ENCODE measurements at regions not wholly inside any gene's neighbourhood (a gene's known extent, or its start where the extent isn't known, plus 50 kb on each side); places are given as distances from the start of the nearest gene placed in this dataset.

DNA sequence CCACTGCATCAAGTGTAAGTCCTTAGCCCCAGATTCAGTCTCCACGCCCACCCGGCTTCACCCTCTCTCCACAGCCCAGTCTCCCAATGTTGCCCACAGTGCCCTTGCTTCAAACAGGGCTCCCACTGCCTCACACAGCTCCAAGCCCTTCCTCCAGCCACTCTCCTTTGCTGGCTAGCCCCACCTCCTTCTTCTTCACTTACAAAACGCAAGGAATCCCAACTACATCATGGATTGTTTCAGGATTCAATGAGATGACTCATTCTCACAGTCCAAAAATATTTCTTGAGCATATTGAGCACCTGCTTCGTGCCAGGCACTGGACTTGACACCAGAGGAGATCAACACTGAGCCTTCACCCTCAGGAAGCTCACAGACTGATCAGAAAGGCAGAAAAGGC is 533.5 kb downstream of the BUD13 start:
- no peak for ATAC-seq
- Histone ChIP-seq H3K4me1 (no peaks in the 10 kb centered on the region), H3K4me3 (no peak overlapping the region), H3K36me3 (no peaks in the 10 kb centered on the region), H3K27me3 (no peaks in the 10 kb centered on the region), H3K27ac (peak overlapping the region in 1 of 4 donors; percentile 5), H3K9me3 (no peaks in the 10 kb centered on the region)
- TF ChIP-seq POLR2A (IDR thresholded peaks at IDR 0.05), result no peak
- TF ChIP-seq, protein P1, sequence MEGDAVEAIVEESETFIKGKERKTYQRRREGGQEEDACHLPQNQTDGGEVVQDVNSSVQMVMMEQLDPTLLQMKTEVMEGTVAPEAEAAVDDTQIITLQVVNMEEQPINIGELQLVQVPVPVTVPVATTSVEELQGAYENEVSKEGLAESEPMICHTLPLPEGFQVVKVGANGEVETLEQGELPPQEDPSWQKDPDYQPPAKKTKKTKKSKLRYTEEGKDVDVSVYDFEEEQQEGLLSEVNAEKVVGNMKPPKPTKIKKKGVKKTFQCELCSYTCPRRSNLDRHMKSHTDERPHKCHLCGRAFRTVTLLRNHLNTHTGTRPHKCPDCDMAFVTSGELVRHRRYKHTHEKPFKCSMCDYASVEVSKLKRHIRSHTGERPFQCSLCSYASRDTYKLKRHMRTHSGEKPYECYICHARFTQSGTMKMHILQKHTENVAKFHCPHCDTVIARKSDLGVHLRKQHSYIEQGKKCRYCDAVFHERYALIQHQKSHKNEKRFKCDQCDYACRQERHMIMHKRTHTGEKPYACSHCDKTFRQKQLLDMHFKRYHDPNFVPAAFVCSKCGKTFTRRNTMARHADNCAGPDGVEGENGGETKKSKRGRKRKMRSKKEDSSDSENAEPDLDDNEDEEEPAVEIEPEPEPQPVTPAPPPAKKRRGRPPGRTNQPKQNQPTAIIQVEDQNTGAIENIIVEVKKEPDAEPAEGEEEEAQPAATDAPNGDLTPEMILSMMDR (IDR thresholded peaks at IDR 0.05 in 4 of 5, conservative IDR thresholded peaks at IDR 0.05 in 1 of 5), result no peak
- in situ Hi-C loops (cut with MboI; ENCODE audit: low sequenced_read_pairs in 4 of 4) (no loop called here), intact Hi-C loops (cut with DNase I; ENCODE audit: low total_unique reads) (no loop called here)
- DNase-seq, result no peak

DNA sequence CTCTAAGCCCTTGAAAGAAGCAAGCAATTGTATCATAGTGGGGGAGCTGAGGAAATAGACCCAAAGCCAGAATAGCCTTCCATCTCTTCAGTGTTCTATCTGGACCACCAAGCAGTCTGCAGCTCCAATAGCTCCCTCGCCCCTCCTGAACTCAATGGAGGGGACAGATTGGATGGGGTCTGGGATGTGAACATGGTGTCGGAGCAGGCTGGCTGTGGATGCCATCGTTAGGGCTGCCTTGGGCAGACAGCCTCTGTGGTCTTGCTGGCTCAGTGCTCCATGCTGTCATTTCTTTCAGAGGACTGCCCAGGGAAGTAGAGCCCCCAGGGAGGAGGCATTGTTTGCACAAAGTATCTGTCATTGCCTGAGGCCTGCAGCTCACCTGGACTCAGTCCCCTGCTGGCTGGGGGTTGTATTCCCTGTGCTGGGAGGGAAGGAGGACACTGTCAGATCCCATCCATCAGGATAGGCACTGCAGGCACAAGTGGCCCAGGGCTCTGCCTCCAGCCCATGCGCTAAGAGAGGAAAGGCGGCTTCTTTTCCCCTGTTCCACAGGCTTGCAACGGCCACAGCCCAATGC is 537.7 kb downstream of the BUD13 start:
- Histone ChIP-seq H3K27me3 (no peaks in the 10 kb centered on the region), H3K4me3 (no peak overlapping the region), H3K4me1 (no peaks in the 10 kb centered on the region), H3K27ac (no peak overlapping the region), H3K9me3 (no peaks in the 10 kb centered on the region), H3K36me3 (no peaks in the 10 kb centered on the region)
- DNase-seq, result no peak
- in situ Hi-C loops (cut with MboI; ENCODE audit: low sequenced_read_pairs in 4 of 4), result no loop called here
- ATAC-seq, result no peak
- intact Hi-C loops (cut with DNase I; ENCODE audit: low total_unique reads), result no loop called here
- TF ChIP-seq, protein P1 (IDR thresholded peaks at IDR 0.05 in 4 of 5, conservative IDR thresholded peaks at IDR 0.05 in 1 of 5), result no peak
- no peak for TF ChIP-seq POLR2A (IDR thresholded peaks at IDR 0.05)

DNA sequence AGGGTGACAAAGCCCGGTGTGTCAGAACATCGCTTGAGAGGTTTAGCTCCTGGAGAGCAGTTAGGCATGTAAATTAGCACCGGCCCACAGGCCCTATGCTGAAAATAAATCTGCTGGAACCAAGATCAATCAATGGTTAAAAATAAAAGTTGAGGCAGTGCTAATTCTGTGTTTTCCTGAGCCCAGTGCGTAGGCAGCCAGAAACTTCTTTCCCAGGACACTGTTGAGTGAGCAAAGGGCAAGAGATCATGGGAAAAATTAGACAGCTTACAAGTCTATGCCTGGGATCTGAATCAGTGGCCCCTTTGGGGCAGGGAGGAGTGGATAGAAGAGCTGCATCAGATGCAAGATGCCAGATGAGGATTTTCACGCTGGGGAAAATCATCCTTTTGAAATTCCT is 539.2 kb downstream of the BUD13 start:
- ATAC-seq (peak in 1 of 2 donors; percentile 39), DNase-seq (peak in 1 of 2 donors; percentile 6)
- H3K27me3 ChIP-seq, result peaks cover 0 to 2% (median 0%) of the 10 kb centered on the region in 3 donors
- H3K9me3 ChIP-seq, result no peaks in the 10 kb centered on the region
- intact Hi-C loops (cut with DNase I; ENCODE audit: low total_unique reads), result no loop called here
- H3K36me3 ChIP-seq, result no peaks in the 10 kb centered on the region
- no peaks in the 10 kb centered on the region for H3K4me1 ChIP-seq
- no peak overlapping the region for H3K4me3 ChIP-seq
- TF ChIP-seq, protein P1 (IDR thresholded peaks at IDR 0.05 in 4 of 5, conservative IDR thresholded peaks at IDR 0.05 in 1 of 5), result no peak
- no peak for TF ChIP-seq POLR2A (IDR thresholded peaks at IDR 0.05)
- in situ Hi-C loops (cut with MboI; ENCODE audit: low sequenced_read_pairs in 4 of 4), result no loop called here
- H3K27ac ChIP-seq, result peak overlapping the region in 2 of 4 donors; percentile 21 to 34

GRCh38 chr11:116232364-116232828 is 540.4 kb downstream of the BUD13 start:
- H3K36me3 ChIP-seq, result no peaks in the 10 kb centered on the region
- DNase-seq, result no peak
- no peak overlapping the region for H3K4me3 ChIP-seq
- no peak overlapping the region for H3K27ac ChIP-seq
- H3K27me3 ChIP-seq, result peaks cover 0 to 2% (median 0%) of the 10 kb centered on the region in 3 donors
- TF ChIP-seq, protein P1 (IDR thresholded peaks at IDR 0.05 in 4 of 5, conservative IDR thresholded peaks at IDR 0.05 in 1 of 5), result no peak
- TF ChIP-seq POLR2A (IDR thresholded peaks at IDR 0.05), result no peak
- intact Hi-C loops (cut with DNase I; ENCODE audit: low total_unique reads), result no loop called here
- ATAC-seq, result no peak
- H3K4me1 ChIP-seq, result no peaks in the 10 kb centered on the region
- in situ Hi-C loops (cut with MboI; ENCODE audit: low sequenced_read_pairs in 4 of 4), result no loop called here
- H3K9me3 ChIP-seq, result no peaks in the 10 kb centered on the region

DNA sequence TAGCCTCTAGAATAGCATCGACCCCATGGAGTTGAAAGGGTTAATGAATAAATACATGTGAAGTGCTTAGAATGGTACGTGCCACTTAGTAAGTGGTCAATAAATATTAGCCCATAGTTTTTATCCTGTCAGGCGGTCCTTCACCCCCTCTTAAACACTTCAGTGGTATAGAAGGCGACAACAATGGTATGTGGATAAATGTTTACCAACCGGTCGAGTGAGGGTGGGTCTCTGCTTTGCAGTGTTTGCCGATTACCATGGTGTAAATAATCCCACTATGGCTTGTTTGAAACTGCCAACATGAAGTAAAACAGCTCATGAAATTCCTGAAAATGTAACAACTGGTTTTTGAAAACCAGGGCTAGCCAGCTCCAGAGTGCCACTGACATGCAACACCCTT is 541.2 kb downstream of the BUD13 start:
- H3K4me3 ChIP-seq, result no peak overlapping the region
- TF ChIP-seq, protein P1 (IDR thresholded peaks at IDR 0.05 in 4 of 5, conservative IDR thresholded peaks at IDR 0.05 in 1 of 5), result no peak
- no peak for TF ChIP-seq POLR2A (IDR thresholded peaks at IDR 0.05)
- H3K4me1 ChIP-seq, result no peaks in the 10 kb centered on the region
- no peak for DNase-seq
- H3K36me3 ChIP-seq, result no peaks in the 10 kb centered on the region
- in situ Hi-C loops (cut with MboI; ENCODE audit: low sequenced_read_pairs in 4 of 4), result no loop called here
- ATAC-seq, result no peak
- H3K27ac ChIP-seq, result no peak overlapping the region
- peaks cover 0 to 2% (median 0%) of the 10 kb centered on the region in 3 donors for H3K27me3 ChIP-seq
- no peaks in the 10 kb centered on the region for H3K9me3 ChIP-seq
- intact Hi-C loops (cut with DNase I; ENCODE audit: low total_unique reads), result no loop called here

All from gastrocnemius medialis (tissue), 4 donors.